ENCODE measurements at regions not wholly inside any gene's neighbourhood (a gene's known extent, or its start where the extent isn't known, plus 50 kb on each side); places are given as distances from the start of the nearest gene placed in this dataset.

- no peaks in the 10 kb centered on the region for H3K4me1 Mint-ChIP-seq
- no peak for TF ChIP-seq CTCF (conservative IDR thresholded peaks at IDR 0.05)
- H3K4me3 Mint-ChIP-seq, result no peak overlapping the region
Observed at GRCh38 chr4:22203711-22204011, 255.1 kb upstream of the KCNIP4 start.

GRCh38 chr4:22202975-22203710 lies 254.6 kb upstream of the KCNIP4 start:
- Mint-ChIP-seq H3K27me3 (ENCODE audit: low read depth) (no peaks in the 10 kb centered on the region), H3K4me1 (no peaks in the 10 kb centered on the region), H3K9me3 (peaks cover 3% of the 10 kb centered on the region), H3K36me3 (ENCODE audit: low read depth) (no peaks in the 10 kb centered on the region), H3K4me3 (no peak overlapping the region), H3K27ac (ENCODE audit: unreplicated experiment) (no peak overlapping the region)
- no peak for DNase-seq (ENCODE audit: low read depth, low spot score)
- TF ChIP-seq CTCF (conservative IDR thresholded peaks at IDR 0.05), result no peak

More at GRCh38 chr4:22203711-22204011, 255.1 kb upstream of the KCNIP4 start:
- no peaks in the 10 kb centered on the region for H3K36me3 Mint-ChIP-seq (ENCODE audit: low read depth)
- H3K9me3 Mint-ChIP-seq, result no peaks in the 10 kb centered on the region
- H3K27ac Mint-ChIP-seq (ENCODE audit: unreplicated experiment), result no peak overlapping the region
- H3K27me3 Mint-ChIP-seq (ENCODE audit: low read depth), result no peaks in the 10 kb centered on the region
- DNase-seq (ENCODE audit: low read depth, low spot score), result no peak

- no peak for TF ChIP-seq CTCF (conservative IDR thresholded peaks at IDR 0.05)
- H3K36me3 Mint-ChIP-seq (ENCODE audit: low read depth), result no peaks in the 10 kb centered on the region
- no peak for DNase-seq (ENCODE audit: low read depth, low spot score)
- peaks cover 3% of the 10 kb centered on the region for H3K9me3 Mint-ChIP-seq
- no peak overlapping the region for H3K27ac Mint-ChIP-seq (ENCODE audit: unreplicated experiment)
- no peaks in the 10 kb centered on the region for H3K4me1 Mint-ChIP-seq
- H3K27me3 Mint-ChIP-seq (ENCODE audit: low read depth), result no peaks in the 10 kb centered on the region
- H3K4me3 Mint-ChIP-seq, result no peak overlapping the region
Observed at GRCh38 chr4:22202246-22202974, 253.8 kb upstream of the KCNIP4 start.

- no peak overlapping the region for H3K4me3 Mint-ChIP-seq
Observed at GRCh38 chr4:22201256-22201655, 252.7 kb upstream of the KCNIP4 start.

GRCh38 chr4:22196551-22196950 lies 248.0 kb upstream of the KCNIP4 start:
- no peak for DNase-seq (ENCODE audit: low read depth, low spot score)

More at GRCh38 chr4:22201256-22201655, 252.7 kb upstream of the KCNIP4 start:
- Mint-ChIP-seq H3K9me3 (peaks cover 3% of the 10 kb centered on the region), H3K27me3 (ENCODE audit: low read depth) (no peaks in the 10 kb centered on the region), H3K4me1 (no peaks in the 10 kb centered on the region), H3K27ac (ENCODE audit: unreplicated experiment) (no peak overlapping the region), H3K36me3 (ENCODE audit: low read depth) (no peaks in the 10 kb centered on the region)
- no peak for DNase-seq (ENCODE audit: low read depth, low spot score)
- TF ChIP-seq CTCF (conservative IDR thresholded peaks at IDR 0.05), result no peak

More at GRCh38 chr4:22196551-22196950, 248.0 kb upstream of the KCNIP4 start:
- peaks cover 3% of the 10 kb centered on the region for H3K9me3 Mint-ChIP-seq
- H3K27me3 Mint-ChIP-seq (ENCODE audit: low read depth), result no peaks in the 10 kb centered on the region
- no peak for TF ChIP-seq CTCF (conservative IDR thresholded peaks at IDR 0.05)
- no peak overlapping the region for H3K4me3 Mint-ChIP-seq
- H3K4me1 Mint-ChIP-seq, result peaks cover 10% of the 10 kb centered on the region
- H3K36me3 Mint-ChIP-seq (ENCODE audit: low read depth), result no peaks in the 10 kb centered on the region
- no peak overlapping the region for H3K27ac Mint-ChIP-seq (ENCODE audit: unreplicated experiment)
